ENCODE measurements at regions not wholly inside any gene's neighbourhood (a gene's known extent, or its start where the extent isn't known, plus 50 kb on each side); places are given as distances from the start of the nearest gene placed in this dataset.

GRCh38 chr2:142241016-142241415, 110.2 kb upstream of the LRP1B start:
- TF ChIP-seq REST (IDR thresholded peaks at IDR 0.05; ENCODE audit: insufficient read depth in 1 of 2, low read depth in 2 of 2, low read length in 2 of 2) (no peak), POLR2AphosphoS5 (IDR thresholded peaks at IDR 0.05; ENCODE audit: low read depth, low read length) (no peak), TAF1 (IDR thresholded peaks at IDR 0.05; ENCODE audit: borderline replicate concordance, insufficient read depth, low read length) (no peak)
